ENCODE measurements at regions not wholly inside any gene's neighbourhood (a gene's known extent, or its start where the extent isn't known, plus 50 kb on each side); places are given as distances from the start of the nearest gene placed in this dataset.

DNA sequence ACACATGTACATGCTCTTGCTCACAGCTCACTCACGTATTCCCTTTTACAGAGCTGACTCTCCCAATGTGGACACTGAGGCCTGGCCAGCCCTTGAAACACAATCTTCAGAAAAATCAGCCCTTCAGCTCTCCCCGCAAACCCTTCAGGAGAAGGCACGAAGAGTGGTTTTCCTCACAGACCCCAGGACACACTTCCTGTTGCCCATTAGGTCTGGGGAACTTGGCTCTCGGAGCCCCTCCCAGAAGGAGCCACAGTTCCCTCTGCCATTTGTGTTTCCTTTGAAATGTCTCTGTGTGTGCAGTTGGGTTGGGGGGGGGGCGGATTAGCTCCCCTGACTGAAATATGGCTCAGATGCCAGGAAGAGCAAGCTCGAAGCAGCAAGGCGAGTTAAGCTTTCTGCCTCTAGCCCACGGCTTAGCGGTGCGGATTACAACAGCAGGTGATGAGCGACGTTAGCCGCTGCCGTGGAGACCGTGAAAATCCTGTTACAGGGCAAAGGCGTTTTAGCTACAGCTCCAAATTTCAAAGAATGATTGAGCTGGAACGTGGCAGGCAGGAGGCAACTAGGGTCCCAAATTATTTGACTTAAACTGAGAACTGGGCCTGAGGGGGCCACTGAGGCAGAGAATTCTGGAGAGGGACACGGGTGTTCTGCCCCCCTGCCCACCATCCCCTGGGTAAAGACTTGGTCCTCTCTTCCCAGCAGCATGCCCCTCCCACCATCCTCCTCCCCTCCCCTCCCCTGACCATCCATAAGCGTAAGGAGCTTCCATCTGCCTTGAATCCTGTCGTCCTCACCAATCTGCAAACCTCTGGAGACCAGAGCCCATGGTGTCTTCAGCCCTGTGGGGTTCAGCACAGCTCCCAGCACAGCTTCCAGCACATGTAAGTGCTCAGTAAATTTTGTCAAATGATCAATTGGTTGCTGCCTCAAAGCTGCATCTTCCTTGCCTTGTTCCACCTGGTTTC is 598.6 kb downstream of the BUD13 start:
- TF ChIP-seq, protein P1, sequence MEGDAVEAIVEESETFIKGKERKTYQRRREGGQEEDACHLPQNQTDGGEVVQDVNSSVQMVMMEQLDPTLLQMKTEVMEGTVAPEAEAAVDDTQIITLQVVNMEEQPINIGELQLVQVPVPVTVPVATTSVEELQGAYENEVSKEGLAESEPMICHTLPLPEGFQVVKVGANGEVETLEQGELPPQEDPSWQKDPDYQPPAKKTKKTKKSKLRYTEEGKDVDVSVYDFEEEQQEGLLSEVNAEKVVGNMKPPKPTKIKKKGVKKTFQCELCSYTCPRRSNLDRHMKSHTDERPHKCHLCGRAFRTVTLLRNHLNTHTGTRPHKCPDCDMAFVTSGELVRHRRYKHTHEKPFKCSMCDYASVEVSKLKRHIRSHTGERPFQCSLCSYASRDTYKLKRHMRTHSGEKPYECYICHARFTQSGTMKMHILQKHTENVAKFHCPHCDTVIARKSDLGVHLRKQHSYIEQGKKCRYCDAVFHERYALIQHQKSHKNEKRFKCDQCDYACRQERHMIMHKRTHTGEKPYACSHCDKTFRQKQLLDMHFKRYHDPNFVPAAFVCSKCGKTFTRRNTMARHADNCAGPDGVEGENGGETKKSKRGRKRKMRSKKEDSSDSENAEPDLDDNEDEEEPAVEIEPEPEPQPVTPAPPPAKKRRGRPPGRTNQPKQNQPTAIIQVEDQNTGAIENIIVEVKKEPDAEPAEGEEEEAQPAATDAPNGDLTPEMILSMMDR (IDR thresholded peaks at IDR 0.05) = no peak
- TF ChIP-seq EP300 (IDR thresholded peaks at IDR 0.05) (no peak), POLR2A (IDR thresholded peaks at IDR 0.05) (no peak)

Measured in gastroesophageal sphincter (tissue), 3 donors.